Endothelial cell of umbilical vein (primary cell): ENCODE measurements at regions not wholly inside any gene's neighbourhood (a gene's known extent, or its start where the extent isn't known, plus 50 kb on each side); places are given as distances from the start of the nearest gene placed in this dataset.

Source experiments
- BruUV-seq: library from RNA; stranded (reverse); fragments of 400-500 nt; replicated peaks from 2 replicates; lab custom pipeline; 2021; lab: Mats Ljungman, UMichigan
- CTCF ChIA-PET: fragments of 300-600, 350-600 bp; sonication (Branson Sonifier 250); formaldehyde crosslinking; loops from one replicate; lab custom pipeline; 2021; ENCODE audit warnings: antibody characterized with exemption, inconsistent platforms; lab: Charles Lee
- POLR2A ChIA-PET: fragments of 300-600, 350-600 bp; sonication (Branson Sonifier 250); formaldehyde crosslinking; loops from one replicate; lab custom pipeline; 2021; ENCODE audit warnings: antibody characterized with exemption, inconsistent platforms; lab: Charles Lee
- DNase-seq: peaks from one replicate; pipeline ENCODE4 v3.0.0-alpha.2; 2011; ENCODE audit warnings: low read depth, low spot score
- FAIRE-seq: peaks from 2 replicates; lab custom pipeline; 2011; peaks lifted over from hg19 to GRCh38; lab: Jason Lieb, UNC
- H2AFZ ChIP-seq: 2 replicates; pipeline ENCODE4 v1.6.0; 2012; ENCODE audit warnings: low read depth, low read length, control low read depth, inconsistent platforms
- H3K27ac ChIP-seq: 2 replicates; pipeline ENCODE4 v1.5.1; 2011; ENCODE audit warnings: low read depth, mild to moderate bottlenecking, control low read depth, low read length, moderate library complexity; ENCODE audit not compliant: insufficient read depth
- H3K27me3 ChIP-seq, 2 experiments: 2 replicates each; pipeline versions ENCODE4 v1.6.0 to v1.6.1; 2011; ENCODE audit warnings: low read length in 2 of 2, mixed read lengths in 1 of 2; ENCODE audit not compliant: control insufficient read depth in 2 of 2, insufficient read depth in 2 of 2
- H3K36me3 ChIP-seq, 2 experiments: 2 replicates in 1 of 2; 3 replicates in 1 of 2; pipeline ENCODE4 v1.5.1; 2011; ENCODE audit warnings: low read length in 2 of 2, mild to moderate bottlenecking in 1 of 2, moderate library complexity in 1 of 2; ENCODE audit not compliant: control insufficient read depth in 2 of 2, insufficient read depth in 2 of 2; ENCODE audit errors: extremely low read depth in 1 of 2
- H3K4me1 ChIP-seq: 3 replicates; pipeline ENCODE4 v1.5.1; 2011; ENCODE audit warnings: mild to moderate bottlenecking, low read length; ENCODE audit not compliant: control insufficient read depth, insufficient read depth; ENCODE audit errors: extremely low read depth
- H3K4me2 ChIP-seq: 2 replicates; pipeline ENCODE4 v1.6.1; 2011; ENCODE audit warnings: low read length, control low read depth, mixed read lengths; ENCODE audit not compliant: insufficient read depth
- H3K4me3 ChIP-seq, 3 experiments: fragments of 200-600 bp in 1 of 3; sonication (generic), shearing (Covaris generic) in 1 of 3; replicated peaks in 1 of 3; 2 replicates each; pipeline ENCODE4 v1.5.1; 2011 to 2016; ENCODE audit warnings: control low read depth in 3 of 3, low read length in 3 of 3, mild to moderate bottlenecking in 2 of 3, inconsistent platforms in 1 of 3, low read depth in 1 of 3, moderate library complexity in 1 of 3; ENCODE audit not compliant: insufficient read depth in 1 of 3
- H3K79me2 ChIP-seq: 2 replicates; pipeline ENCODE4 v1.6.0; 2012; ENCODE audit warnings: low read length, inconsistent platforms; ENCODE audit not compliant: control insufficient read depth, insufficient read depth
- H3K9ac ChIP-seq: replicated peaks from 2 replicates; pipeline ENCODE3; 2011; ENCODE audit warnings: low read length, control low read depth; ENCODE audit not compliant: insufficient read depth; ENCODE audit errors: extremely low read depth
- H3K9me1 ChIP-seq: replicated peaks from 3 replicates; pipeline ENCODE4 v1.6.0; 2011; ENCODE audit warnings: mild to moderate bottlenecking, low read length; ENCODE audit not compliant: control insufficient read depth, insufficient read depth; ENCODE audit errors: extremely low read depth
- H3K9me3 ChIP-seq: replicated peaks from 2 replicates; pipeline ENCODE4 v1.5.1; 2012; ENCODE audit warnings: low read length, inconsistent platforms; ENCODE audit not compliant: control insufficient read depth, insufficient read depth
- H4K20me1 ChIP-seq: replicated peaks from 2 replicates; pipeline ENCODE3; 2011; ENCODE audit warnings: mild to moderate bottlenecking, low read length; ENCODE audit not compliant: control insufficient read depth, insufficient read depth; ENCODE audit errors: extremely low read depth
- EZH2 ChIP-seq: IDR thresholded peaks from 2 replicates; pipeline ENCODE4 v1.6.1; 2012; ENCODE audit warnings: borderline replicate concordance, low read depth, mild to moderate bottlenecking, moderate library complexity, low read length, inconsistent platforms; ENCODE audit not compliant: severe bottlenecking
- JUN ChIP-seq: IDR thresholded peaks from 2 replicates; pipeline ENCODE4 v1.6.1; 2011; ENCODE audit warnings: borderline replicate concordance, low read depth; ENCODE audit not compliant: insufficient read length, insufficient read depth
- MYC ChIP-seq: IDR thresholded peaks from one replicate; pipeline ENCODE4 v1.6.1; 2011; ENCODE audit warnings: mild to moderate bottlenecking, low read depth, low read length
- POLR2A ChIP-seq: IDR thresholded peaks from 2 replicates; pipeline ENCODE4 v1.6.1; 2012; ENCODE audit warnings: low read depth, mild to moderate bottlenecking, control low read depth, low read length
- POLR2AphosphoS5 ChIP-seq: IDR thresholded peaks from 2 replicates; pipeline ENCODE4 v1.6.1; 2012; ENCODE audit warnings: low read depth, mild to moderate bottlenecking, control low read depth, low read length, moderate library complexity; ENCODE audit not compliant: insufficient read depth
- dilution Hi-C: fragments of 300-500 bp; cut with MboI; formaldehyde crosslinking; loops from one replicate; pipeline ENCODE4 v1.15.0; 2019; ENCODE audit warnings: low sequenced_read_pairs; ENCODE audit not compliant: extremely low pct_ligation_motif_present
- intact Hi-C: fragments of 100-400 bp; cut with micrococcal nuclease; formaldehyde crosslinking; loops from one replicate; pipeline ENCODE4 v1.10.0; 2022
- TF ChIP-seq, protein P1 (sequence below), 2 donors: IDR thresholded peaks; 1 replicate in 1 of 2; 2 replicates in 1 of 2; pipeline ENCODE4 v1.5.1; 2011; ENCODE audit warnings: low read length in 2 of 2, mild to moderate bottlenecking in 2 of 2, moderate library complexity in 2 of 2, control low read depth in 1 of 2, inconsistent platforms in 1 of 2, low read depth in 1 of 2; ENCODE audit not compliant: insufficient read depth in 1 of 2; ENCODE audit errors: extremely low read depth in 1 of 2
- TF ChIP-seq, protein P2 (sequence below): IDR thresholded peaks from 2 replicates; pipeline ENCODE4 v1.6.1; 2011; ENCODE audit not compliant: insufficient read depth, insufficient read length

DNA sequence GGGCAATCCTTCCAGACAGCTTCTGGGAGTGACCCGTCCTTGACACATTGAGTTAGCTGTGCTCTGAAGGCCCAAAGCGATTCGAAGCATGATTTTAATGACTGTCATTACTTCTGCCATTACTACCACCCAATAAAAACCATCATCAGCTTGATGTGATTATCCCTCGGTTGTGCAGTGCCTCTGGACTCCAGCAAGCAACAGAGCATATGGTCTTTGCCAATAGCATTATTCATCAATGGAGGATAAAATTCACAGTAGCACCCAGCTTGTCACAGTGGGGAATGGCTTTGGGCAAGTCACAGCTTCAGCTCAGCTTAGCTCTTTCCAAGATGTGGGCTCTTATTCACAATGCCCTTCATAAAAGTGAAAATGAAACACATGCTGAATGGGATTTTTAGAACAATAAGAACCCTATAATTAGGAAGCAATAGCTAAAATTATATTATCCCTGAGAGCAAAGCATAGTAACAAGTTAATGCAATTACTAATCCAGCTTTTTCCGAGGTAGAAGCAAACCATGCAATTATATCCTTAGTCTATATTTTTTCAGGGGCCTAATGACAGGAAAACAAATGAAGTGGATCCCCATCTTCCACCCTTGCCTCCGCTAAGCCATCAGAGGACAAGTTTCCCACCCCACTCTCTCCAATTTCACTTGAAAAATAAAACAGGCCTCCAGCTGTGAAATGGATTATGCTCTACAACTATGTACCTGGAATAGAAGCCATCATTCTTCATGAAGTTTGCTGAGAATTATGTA lies 163.0 kb upstream of the EEA1 start:
- Histone ChIP-seq H3K4me3 (no peak overlapping the region), H3K27ac (no peak overlapping the region), H4K20me1 (no peaks in the 10 kb centered on the region), H3K79me2 (no peaks in the 10 kb centered on the region), H3K36me3 (no peaks in the 10 kb centered on the region), H3K4me1 (peaks cover 41% of the 10 kb centered on the region), H3K9me3 (no peaks in the 10 kb centered on the region), H3K4me2 (no peak overlapping the region), H2AFZ (no peak overlapping the region), H3K9ac (no peak overlapping the region), H3K9me1 (no peaks in the 10 kb centered on the region), H3K27me3 (no peaks in the 10 kb centered on the region)
- intact Hi-C loops = loop anchor here (2.0 to 5.0 kb wide), 3 partner anchors 75 to 285 kb away; partner anchors contain the start of gene NUDT4
- TF ChIP-seq, protein P1, sequence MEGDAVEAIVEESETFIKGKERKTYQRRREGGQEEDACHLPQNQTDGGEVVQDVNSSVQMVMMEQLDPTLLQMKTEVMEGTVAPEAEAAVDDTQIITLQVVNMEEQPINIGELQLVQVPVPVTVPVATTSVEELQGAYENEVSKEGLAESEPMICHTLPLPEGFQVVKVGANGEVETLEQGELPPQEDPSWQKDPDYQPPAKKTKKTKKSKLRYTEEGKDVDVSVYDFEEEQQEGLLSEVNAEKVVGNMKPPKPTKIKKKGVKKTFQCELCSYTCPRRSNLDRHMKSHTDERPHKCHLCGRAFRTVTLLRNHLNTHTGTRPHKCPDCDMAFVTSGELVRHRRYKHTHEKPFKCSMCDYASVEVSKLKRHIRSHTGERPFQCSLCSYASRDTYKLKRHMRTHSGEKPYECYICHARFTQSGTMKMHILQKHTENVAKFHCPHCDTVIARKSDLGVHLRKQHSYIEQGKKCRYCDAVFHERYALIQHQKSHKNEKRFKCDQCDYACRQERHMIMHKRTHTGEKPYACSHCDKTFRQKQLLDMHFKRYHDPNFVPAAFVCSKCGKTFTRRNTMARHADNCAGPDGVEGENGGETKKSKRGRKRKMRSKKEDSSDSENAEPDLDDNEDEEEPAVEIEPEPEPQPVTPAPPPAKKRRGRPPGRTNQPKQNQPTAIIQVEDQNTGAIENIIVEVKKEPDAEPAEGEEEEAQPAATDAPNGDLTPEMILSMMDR (IDR thresholded peaks at IDR 0.05; ENCODE audit: extremely low read depth in 1 of 2, insufficient read depth in 1 of 2, low read depth in 1 of 2, low read length in 2 of 2) = no peak
- TF ChIP-seq POLR2AphosphoS5 = no peak
- TF ChIP-seq EZH2 = no peak
- no peak for TF ChIP-seq JUN
- no peak for TF ChIP-seq POLR2A
- TF ChIP-seq, protein P2, sequence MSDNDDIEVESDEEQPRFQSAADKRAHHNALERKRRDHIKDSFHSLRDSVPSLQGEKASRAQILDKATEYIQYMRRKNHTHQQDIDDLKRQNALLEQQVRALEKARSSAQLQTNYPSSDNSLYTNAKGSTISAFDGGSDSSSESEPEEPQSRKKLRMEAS = no peak
- no peak for TF ChIP-seq MYC
- FAIRE-seq (no peak), DNase-seq (no peak)
- CTCF ChIA-PET = interaction anchor here (0.8 to 1.8 kb wide), 5 partner anchors 9 to 285 kb away, joined by 3 to 4 read pairs (median 4); no protein-coding TSS in a partner anchor
- no TSS peak for BruUV-seq
- POLR2A ChIA-PET = no interaction called here
- dilution Hi-C loops = no loop called here
